Prostate gland (tissue), 2 donors: ENCODE measurements at regions not wholly inside any gene's neighbourhood (a gene's known extent, or its start where the extent isn't known, plus 50 kb on each side); places are given as distances from the start of the nearest gene placed in this dataset.

Experiments used
- CTCF ChIP-seq, 4 experiments: fragments of 200-600 bp in 2 of 4; fragments of 450-650 bp in 2 of 4; sonication (generic) in 2 of 4; IDR thresholded peaks; 1 replicate in 3 of 4; 2 replicates in 1 of 4; pipeline ENCODE4 v1.5.1; 2016 to 2019; ENCODE audit warnings: antibody characterized with exemption in 4 of 4, mild to moderate bottlenecking in 2 of 4, moderate library complexity in 2 of 4
- POLR2AphosphoS5 ChIP-seq: sonication (generic); formaldehyde crosslinking; IDR thresholded peaks from one replicate; pipeline ENCODE4 v1.6.1; 2017; ENCODE audit warnings: antibody characterized with exemption

GRCh38 chr7:1329966-1330800 lies 97.5 kb downstream of the UNCX start:
- TF ChIP-seq POLR2AphosphoS5 (no peak), CTCF (IDR thresholded peaks at IDR 0.05) (no peak)
